Gastrocnemius medialis (tissue), 4 donors: ENCODE measurements at regions not wholly inside any gene's neighbourhood (a gene's known extent, or its start where the extent isn't known, plus 50 kb on each side); places are given as distances from the start of the nearest gene placed in this dataset.

Source experiments
- ATAC-seq, 2 donors: fragments of 150-250 bp; one replicate each; pipeline ENCODE4 v1.9.1; 2016
- DNase-seq, 2 donors: peaks; one replicate each; pipeline ENCODE4 v3.0.0-alpha.2; 2019
- H3K27ac ChIP-seq, 4 donors: fragments of 200-600 bp; sonication (generic); 1 replicate in 1 of 4; 2 replicates in 3 of 4; pipeline ENCODE4 v1.5.1; 2016 to 2018; ENCODE audit warnings: mild to moderate bottlenecking in 2 of 4, moderate library complexity in 1 of 4
- H3K27me3 ChIP-seq, 3 donors: fragments of 200-600 bp; sonication (generic) in 2 of 3; 1 replicate in 1 of 3; 2 replicates in 2 of 3; pipeline versions ENCODE4 v1.5.1 to v1.6.0; 2016 to 2019; ENCODE audit warnings: mild to moderate bottlenecking in 1 of 3, moderate library complexity in 1 of 3
- H3K36me3 ChIP-seq, 2 donors: fragments of 200-600 bp; sonication (generic) in 1 of 2; one replicate each; pipeline ENCODE4 v1.5.1; 2017 to 2018
- H3K4me1 ChIP-seq, 2 donors: fragments of 200-600 bp; sonication (generic) in 1 of 2; one replicate each; pipeline ENCODE4 v1.5.1; 2016 to 2017; ENCODE audit warnings: mild to moderate bottlenecking in 2 of 2
- H3K4me3 ChIP-seq, 4 donors: fragments of 200-600 bp; sonication (generic) in 3 of 4; 1 replicate in 1 of 4; 2 replicates in 3 of 4; pipeline ENCODE4 v1.5.1; 2016 to 2019; ENCODE audit warnings: mild to moderate bottlenecking in 2 of 4
- H3K9me3 ChIP-seq, 3 donors: fragments of 200-600 bp; sonication (generic) in 2 of 3; 1 replicate in 1 of 3; 2 replicates in 2 of 3; pipeline ENCODE4 v1.5.1; 2016 to 2019
- CTCF ChIP-seq, 5 experiments: fragments of 450-650 bp in 3 of 5; fragments of 200-600 bp in 2 of 5; sonication (generic) in 2 of 5; IDR thresholded peaks in 4 of 5; conservative IDR thresholded peaks in 1 of 5; 1 replicate in 4 of 5; 2 replicates in 1 of 5; pipeline ENCODE4 v1.5.1; 2016 to 2019; ENCODE audit warnings: antibody characterized with exemption in 5 of 5, mild to moderate bottlenecking in 3 of 5, moderate library complexity in 3 of 5
- POLR2A ChIP-seq, 2 donors: fragments of 450-650 bp; IDR thresholded peaks; one replicate each; pipeline ENCODE4 v1.6.1; 2017; ENCODE audit warnings: antibody characterized with exemption in 2 of 2, mild to moderate bottlenecking in 2 of 2, moderate library complexity in 2 of 2
- in situ Hi-C, 4 donors: fragments of 200-750 bp; cut with MboI; loops; one replicate each; pipeline versions ENCODE4 v1.15.0 to v1.8.0; 2017; ENCODE audit warnings: low sequenced_read_pairs in 4 of 4
- intact Hi-C: fragments of 100-400 bp; cut with DNase I; formaldehyde crosslinking; loops from one replicate; pipeline ENCODE4 v1.15.1; 2023; ENCODE audit warnings: low total_unique reads

- Histone ChIP-seq H3K9me3 (no peaks in the 10 kb centered on the region), H3K4me3 (no peak overlapping the region), H3K36me3 (no peaks in the 10 kb centered on the region), H3K4me1 (peaks cover 8 to 16% of the 10 kb centered on the region in 2 donors), H3K27ac (peak overlapping the region; percentile 41 to 64 (median 58)), H3K27me3 (no peaks in the 10 kb centered on the region)
- in situ Hi-C loops (no loop called here), intact Hi-C loops (no loop called here)
- TF ChIP-seq POLR2A (IDR thresholded peaks at IDR 0.05) (no peak), CTCF (IDR thresholded peaks at IDR 0.05 in 4 of 5, conservative IDR thresholded peaks at IDR 0.05 in 1 of 5) (no peak)
- ATAC-seq (peak; percentile 96 to 99), DNase-seq (peak; percentile 6 to 27)
Measured at GRCh38 chr3:24628523-24629258, 134.0 kb upstream of the THRB start.

- Histone ChIP-seq H3K4me3 (no peak overlapping the region), H3K36me3 (no peaks in the 10 kb centered on the region), H3K4me1 (peaks cover 8 to 16% of the 10 kb centered on the region in 2 donors), H3K27ac (no peak overlapping the region), H3K9me3 (no peaks in the 10 kb centered on the region), H3K27me3 (no peaks in the 10 kb centered on the region)
- no peak for TF ChIP-seq CTCF (IDR thresholded peaks at IDR 0.05 in 4 of 5, conservative IDR thresholded peaks at IDR 0.05 in 1 of 5)
- no peak for TF ChIP-seq POLR2A (IDR thresholded peaks at IDR 0.05)
- in situ Hi-C loops = no loop called here
- intact Hi-C loops = no loop called here
- DNase-seq = no peak
- no peak for ATAC-seq
Measured at GRCh38 chr3:24631481-24631880, 136.8 kb upstream of the THRB start.

GRCh38 chr3:24639061-24639460 lies 144.4 kb upstream of the THRB start:
- intact Hi-C loops (no loop called here), in situ Hi-C loops (no loop called here)
- TF ChIP-seq CTCF (IDR thresholded peaks at IDR 0.05 in 4 of 5, conservative IDR thresholded peaks at IDR 0.05 in 1 of 5) (no peak), POLR2A (IDR thresholded peaks at IDR 0.05) (no peak)

DNA sequence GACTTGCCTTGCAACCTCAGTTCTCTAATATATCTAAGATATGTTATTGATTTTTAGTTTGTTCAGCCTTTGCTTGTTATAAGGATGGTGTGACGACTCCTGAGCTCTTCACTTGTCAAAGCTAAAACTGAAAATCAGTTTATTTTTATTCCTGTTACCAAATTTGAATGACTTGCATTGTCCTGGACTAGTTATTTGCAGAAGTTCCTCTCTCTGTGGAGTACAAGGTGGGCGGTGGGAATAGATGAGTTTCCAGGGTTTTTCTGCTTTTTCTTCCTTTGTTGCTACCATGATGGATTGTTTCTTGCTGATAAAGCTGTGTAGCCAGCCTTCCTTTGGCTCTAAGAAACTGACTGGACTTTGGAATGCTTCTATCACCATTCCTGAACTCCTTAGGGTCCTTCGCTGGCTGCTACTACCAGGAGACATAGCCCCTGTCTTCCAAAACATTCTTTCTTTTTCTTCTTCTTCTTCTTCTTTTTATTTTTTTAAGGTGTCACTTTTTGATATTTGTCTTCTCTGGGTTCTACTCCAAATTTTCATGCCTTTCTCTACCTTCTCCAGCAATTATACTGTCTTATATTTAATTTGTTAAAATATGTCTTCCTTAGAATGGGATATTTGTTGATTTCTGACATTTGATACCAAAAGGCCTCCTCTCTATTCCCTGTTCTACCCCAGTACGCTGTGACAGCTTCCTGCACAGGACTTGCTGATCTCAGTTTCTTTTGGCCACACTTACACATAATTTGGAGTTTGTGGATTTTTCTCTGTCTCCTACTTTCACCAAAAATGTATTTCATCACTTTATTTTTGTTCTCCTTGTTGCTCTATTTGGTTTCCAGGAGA lies 145.1 kb upstream of the THRB start:
- Histone ChIP-seq H3K27me3 (no peaks in the 10 kb centered on the region), H3K36me3 (no peaks in the 10 kb centered on the region), H3K4me1 (no peaks in the 10 kb centered on the region), H3K4me3 (no peak overlapping the region), H3K9me3 (no peaks in the 10 kb centered on the region), H3K27ac (no peak overlapping the region)
- DNase-seq (no peak), ATAC-seq (no peak)
- TF ChIP-seq POLR2A (IDR thresholded peaks at IDR 0.05) = no peak
- TF ChIP-seq CTCF (IDR thresholded peaks at IDR 0.05 in 4 of 5, conservative IDR thresholded peaks at IDR 0.05 in 1 of 5) = no peak
- in situ Hi-C loops (no loop called here), intact Hi-C loops (loop anchor here (5.0 kb wide), 1 partner anchor 382 kb away; no protein-coding TSS in a partner anchor)

More at GRCh38 chr3:24639061-24639460, 144.4 kb upstream of the THRB start:
- no peaks in the 10 kb centered on the region for H3K4me1 ChIP-seq
- H3K27me3 ChIP-seq = no peaks in the 10 kb centered on the region
- DNase-seq (no peak), ATAC-seq (no peak)
- no peaks in the 10 kb centered on the region for H3K9me3 ChIP-seq
- H3K36me3 ChIP-seq = no peaks in the 10 kb centered on the region
- no peak overlapping the region for H3K4me3 ChIP-seq
- H3K27ac ChIP-seq = no peak overlapping the region
